PC-3 (cell line): ENCODE measurements at regions not wholly inside any gene's neighbourhood (a gene's known extent, or its start where the extent isn't known, plus 50 kb on each side); places are given as distances from the start of the nearest gene placed in this dataset.

Experiments
- EZH2 ChIP-seq: fragments of 300-600 bp; sonication (generic); IDR thresholded peaks from one replicate; pipeline ENCODE4 v1.6.1; 2017; ENCODE audit warnings: antibody characterized with exemption, mild to moderate bottlenecking, low read length; ENCODE audit not compliant: unreplicated experiment
- EZH2phosphoT487 ChIP-seq: fragments of 300-600 bp; sonication (generic); IDR thresholded peaks from 2 replicates; pipeline ENCODE4 v1.6.1; 2018; ENCODE audit warnings: mild to moderate bottlenecking, antibody characterized with exemption, low read length, borderline replicate concordance
- TF ChIP-seq, protein P1 (sequence below): fragments of 300-600 bp; sonication (generic); conservative IDR thresholded peaks from 2 replicates; pipeline ENCODE4 v1.5.1; 2017; ENCODE audit warnings: antibody characterized with exemption, low read depth, mild to moderate bottlenecking, low read length

DNA sequence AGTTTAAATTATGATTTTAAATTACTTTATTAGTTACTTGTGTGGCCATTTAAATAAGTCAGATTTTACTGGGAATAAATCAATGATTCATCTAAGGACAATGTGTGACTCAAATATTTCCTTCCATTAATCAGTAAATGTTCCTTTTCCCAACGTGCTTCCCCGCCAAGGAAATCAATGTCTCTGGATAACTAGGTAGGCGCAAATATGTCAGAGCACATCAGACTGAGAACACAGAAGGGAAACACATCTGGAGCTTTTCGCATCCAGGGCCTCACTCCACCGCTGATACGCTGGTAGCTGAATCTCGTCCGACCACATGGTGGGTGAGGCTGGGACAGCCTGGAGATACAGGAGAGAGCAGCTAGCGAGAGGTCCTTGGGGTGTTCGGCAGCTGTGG is 56.4 kb upstream of the RPS6KA2 start:
- TF ChIP-seq EZH2phosphoT487 (no peak), EZH2 (no peak)
- TF ChIP-seq, protein P1, sequence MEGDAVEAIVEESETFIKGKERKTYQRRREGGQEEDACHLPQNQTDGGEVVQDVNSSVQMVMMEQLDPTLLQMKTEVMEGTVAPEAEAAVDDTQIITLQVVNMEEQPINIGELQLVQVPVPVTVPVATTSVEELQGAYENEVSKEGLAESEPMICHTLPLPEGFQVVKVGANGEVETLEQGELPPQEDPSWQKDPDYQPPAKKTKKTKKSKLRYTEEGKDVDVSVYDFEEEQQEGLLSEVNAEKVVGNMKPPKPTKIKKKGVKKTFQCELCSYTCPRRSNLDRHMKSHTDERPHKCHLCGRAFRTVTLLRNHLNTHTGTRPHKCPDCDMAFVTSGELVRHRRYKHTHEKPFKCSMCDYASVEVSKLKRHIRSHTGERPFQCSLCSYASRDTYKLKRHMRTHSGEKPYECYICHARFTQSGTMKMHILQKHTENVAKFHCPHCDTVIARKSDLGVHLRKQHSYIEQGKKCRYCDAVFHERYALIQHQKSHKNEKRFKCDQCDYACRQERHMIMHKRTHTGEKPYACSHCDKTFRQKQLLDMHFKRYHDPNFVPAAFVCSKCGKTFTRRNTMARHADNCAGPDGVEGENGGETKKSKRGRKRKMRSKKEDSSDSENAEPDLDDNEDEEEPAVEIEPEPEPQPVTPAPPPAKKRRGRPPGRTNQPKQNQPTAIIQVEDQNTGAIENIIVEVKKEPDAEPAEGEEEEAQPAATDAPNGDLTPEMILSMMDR: no peak
